HG03460 (cell line): ENCODE measurements at regions not wholly inside any gene's neighbourhood (a gene's known extent, or its start where the extent isn't known, plus 50 kb on each side); places are given as distances from the start of the nearest gene placed in this dataset.
A peak's percentile ranks its signal among the peaks of the same experiment; 100 is the strongest.

Source experiments
- ATAC-seq: cut with Tn5 transposase; IDR thresholded peaks from one replicate; pipeline ENCODE4 v1.9.1; 2021; ENCODE audit not compliant: unreplicated experiment

DNA sequence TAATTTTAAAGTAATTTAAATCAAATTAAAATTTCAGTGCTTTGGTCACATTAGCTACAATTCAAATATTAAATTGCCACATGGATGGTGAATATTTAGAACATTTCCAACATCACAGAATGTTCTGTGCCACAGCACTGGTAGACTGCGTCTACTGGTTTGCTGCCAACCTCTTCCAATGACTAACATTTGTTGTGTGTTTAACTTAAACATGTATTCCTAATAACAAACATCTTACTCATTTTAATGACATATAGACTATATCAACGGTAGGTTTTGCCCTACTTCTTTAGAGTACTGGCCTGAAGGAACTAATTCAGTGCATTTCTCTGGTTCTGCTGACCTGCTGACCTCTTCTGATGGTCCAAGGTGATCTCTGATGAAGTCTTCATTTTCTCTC is 157.6 kb downstream of the DCK start:
- no peak for ATAC-seq

DNA sequence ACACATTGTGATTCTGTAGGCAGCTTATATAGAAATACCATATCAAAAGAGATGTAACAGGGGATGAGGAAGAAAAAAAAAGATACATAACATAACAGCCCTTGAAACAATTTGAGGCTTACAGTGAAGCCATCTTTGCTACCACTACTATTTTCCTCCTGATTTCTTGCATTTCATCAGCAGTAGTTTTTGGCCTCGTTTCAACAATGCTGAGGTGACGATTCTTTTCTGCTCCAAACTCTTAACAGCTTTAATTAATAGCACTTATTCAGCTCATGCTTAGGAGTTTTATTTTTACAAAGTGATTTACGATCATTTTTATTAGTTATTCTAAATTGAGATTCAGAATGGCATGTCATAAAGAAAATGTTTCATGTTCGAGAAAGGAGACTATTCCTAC is 163.2 kb downstream of the DCK start:
- no peak for ATAC-seq

DNA sequence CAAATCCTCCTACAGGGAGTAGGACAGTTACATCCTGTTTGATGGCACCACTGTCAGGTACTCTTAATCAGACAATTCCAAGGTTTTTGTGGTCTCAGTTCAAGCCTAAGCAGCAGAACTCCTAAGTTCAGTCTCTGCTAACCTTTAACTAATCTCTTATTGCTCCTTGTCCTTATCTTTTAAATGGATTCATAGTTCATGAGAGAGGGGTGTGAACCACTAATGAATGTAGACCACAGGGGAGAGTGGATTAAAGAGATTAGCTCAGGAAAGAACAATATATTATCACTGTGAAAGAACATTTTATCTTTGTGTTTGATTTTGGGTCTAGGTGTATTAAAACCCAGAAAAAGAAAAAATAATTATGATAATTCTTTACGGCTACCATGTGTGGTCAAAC is 168.9 kb downstream of the DCK start:
- ATAC-seq, result no peak

DNA sequence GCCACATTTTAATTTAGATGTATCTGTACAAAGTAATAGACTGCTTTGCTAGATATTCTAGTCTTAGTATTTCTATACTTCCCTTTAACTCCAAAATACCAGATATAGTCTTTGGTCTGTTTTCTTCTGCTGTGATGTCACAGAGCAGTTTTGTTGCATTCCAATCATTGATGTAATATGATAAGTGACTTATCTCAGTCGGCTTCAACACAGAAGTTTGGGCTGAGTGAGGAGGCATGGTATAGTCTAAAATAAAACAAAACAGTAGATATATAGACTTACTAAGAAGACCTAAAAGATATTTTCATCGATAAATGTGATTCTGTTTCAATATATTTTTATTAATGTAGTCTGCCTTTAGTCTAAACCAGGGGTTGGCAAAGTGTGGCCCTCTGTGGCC is 169.9 kb downstream of the DCK start:
- no peak for ATAC-seq

DNA sequence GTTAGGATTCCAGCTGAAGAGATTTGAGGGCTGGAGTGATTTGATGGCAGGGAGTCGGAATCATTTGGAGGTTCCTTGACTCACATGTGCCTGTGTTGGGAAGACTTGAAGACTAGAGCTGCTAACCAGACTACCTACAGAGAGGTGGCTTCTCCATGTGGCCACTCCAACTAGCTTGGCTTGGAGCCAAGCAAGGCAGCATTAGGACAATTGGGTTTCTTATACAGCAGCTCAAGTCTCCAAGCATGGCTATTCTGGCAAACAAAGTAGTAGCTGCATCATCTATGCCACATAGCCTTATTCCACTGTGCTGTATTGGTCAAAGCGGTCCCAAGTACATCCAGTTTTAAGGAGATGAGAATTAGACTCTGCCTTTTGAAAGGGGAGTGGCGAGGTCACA is 171.7 kb upstream of the SLC4A4 start:
- no peak for ATAC-seq

DNA sequence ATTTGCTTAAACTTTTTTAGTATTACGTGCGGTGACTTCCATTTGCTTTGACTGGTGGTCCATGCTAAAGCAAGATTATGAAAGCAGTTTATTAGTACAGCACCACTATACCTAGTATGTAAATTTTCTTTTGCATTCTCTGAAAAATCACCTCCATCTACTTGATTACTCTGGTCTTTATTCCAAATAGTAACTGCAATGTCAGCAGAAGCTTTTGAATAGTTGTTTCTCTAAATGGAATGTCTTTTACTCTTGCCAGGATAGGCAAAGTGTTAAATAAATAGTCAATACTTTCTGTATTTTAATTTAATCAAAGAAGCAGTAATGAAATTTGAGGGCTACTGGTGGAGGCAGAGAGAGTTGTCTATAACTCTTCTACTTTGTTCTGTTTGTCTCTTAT is 167.2 kb upstream of the SLC4A4 start:
- no peak for ATAC-seq

DNA sequence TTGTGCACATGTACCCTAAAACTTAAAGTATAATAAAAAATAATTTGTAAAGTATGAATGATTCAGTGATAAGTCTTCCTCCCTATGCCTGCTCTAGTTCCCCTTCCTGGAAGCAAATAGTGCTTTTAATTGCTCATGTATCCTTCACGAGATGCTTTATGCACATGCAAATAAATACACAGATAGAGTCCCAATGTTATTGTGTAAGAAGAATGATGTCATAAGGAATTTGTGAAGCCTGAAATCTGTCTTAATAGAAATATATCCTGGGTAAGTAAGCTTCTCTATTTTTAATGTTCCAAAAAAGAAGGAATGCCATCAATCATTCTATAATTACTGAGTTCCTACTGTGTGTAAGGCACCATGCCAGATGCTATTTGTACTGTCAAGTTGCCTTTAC is 157.5 kb upstream of the SLC4A4 start:
- ATAC-seq, result no peak

DNA sequence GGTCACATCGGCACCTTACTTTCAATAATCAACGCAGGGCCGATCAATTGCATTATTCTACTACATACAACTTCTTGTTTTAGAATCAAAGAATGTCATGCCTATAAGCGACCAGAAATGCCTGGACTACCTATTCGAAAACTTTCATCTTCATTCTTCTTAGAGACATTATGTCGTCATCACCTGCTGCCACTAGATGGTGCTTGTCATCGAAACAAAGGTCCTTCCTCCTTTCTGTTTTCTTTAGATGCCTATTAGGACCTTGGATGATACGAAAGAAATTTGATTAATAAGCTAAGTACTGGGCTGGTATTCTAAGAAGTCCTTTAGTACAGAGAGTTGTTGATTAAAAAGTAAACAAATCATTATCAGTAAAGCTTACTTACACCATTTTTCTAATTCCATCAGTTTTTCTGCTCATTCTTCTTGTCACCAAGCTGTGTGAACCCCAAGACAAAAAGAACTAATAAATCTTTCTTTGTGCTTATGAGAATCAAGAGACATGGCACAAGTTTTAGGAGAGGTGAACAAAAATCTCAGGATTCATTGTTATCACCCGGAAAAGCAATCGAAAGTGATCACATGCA is 154.5 kb upstream of the SLC4A4 start:
- ATAC-seq, result peak; percentile 51

DNA sequence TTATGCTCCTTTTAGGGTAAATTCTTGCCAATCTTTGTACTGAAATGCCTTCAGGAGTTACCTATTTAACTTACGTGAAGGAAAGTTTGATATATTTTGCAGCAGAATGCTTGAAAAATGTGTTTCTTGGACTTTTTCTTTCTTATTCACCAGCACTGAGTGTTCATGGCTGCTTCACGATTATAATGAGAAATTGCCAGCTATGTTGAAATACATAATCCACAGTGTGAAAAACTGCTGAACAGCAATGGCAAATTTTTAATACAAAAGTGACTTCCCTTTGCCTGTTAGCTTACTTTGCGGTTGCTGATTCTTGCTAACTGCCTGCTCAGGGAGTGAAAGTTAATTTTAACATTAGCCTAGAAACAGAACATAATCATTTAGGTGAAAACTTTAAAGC is 153.8 kb upstream of the SLC4A4 start:
- no peak for ATAC-seq

DNA sequence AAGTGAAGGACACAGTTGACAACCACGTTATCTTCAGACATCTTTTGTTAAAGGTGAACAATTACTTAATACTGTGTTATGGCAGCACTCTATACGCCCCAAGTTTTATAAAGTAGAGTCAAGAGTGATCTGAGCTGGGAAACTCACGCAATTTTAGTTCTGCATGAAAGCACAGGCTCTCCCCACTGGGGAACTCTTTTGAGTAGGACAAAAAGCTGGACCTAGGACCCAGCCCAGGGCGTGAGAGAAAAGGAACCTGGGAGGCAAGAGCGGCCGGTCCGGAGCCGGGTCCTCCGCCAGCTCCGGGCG is 152.6 kb upstream of the SLC4A4 start:
- no peak for ATAC-seq

DNA sequence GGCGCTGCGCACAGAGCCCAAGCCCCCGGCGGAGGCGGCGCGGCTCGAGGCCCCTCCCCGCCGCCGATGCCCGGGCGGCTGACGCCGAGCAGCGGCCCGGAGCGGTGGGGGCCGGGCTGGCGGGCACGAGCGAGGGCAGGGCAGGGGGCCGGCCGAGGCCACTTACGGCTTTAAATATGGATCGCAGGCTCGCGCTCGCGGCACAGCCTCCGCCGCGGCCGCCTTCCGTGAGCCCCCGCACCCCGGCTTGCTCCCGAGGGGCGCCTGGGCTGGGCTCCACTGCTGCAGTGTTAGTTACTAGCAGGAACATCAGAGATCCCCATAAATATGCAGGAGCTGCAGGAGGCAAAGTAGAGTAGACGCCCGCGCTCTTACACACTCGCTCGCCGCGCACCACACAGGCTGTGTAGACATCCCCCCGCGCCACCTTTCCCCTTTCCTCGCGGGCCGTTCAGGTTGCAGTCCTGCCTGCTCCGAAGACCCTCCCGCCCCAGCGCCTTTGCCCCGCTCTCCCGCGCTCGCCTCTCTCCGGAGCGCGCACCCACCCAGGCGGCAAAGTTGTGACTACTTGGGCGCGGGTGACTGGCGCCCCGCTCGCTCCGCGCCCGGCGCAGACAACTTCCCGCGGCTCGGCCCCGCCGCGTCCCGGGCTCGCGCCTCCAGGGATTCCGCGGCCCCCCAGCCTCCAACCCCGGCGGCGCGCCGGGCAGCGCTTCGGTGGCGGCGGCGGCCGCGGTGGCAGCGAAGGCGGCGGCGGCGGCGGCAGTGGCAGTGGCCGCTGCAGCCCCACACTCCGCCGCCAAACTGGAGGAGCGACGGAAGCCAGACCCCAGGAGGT is 152.0 kb upstream of the SLC4A4 start:
- ATAC-seq, result peak; percentile 33

DNA sequence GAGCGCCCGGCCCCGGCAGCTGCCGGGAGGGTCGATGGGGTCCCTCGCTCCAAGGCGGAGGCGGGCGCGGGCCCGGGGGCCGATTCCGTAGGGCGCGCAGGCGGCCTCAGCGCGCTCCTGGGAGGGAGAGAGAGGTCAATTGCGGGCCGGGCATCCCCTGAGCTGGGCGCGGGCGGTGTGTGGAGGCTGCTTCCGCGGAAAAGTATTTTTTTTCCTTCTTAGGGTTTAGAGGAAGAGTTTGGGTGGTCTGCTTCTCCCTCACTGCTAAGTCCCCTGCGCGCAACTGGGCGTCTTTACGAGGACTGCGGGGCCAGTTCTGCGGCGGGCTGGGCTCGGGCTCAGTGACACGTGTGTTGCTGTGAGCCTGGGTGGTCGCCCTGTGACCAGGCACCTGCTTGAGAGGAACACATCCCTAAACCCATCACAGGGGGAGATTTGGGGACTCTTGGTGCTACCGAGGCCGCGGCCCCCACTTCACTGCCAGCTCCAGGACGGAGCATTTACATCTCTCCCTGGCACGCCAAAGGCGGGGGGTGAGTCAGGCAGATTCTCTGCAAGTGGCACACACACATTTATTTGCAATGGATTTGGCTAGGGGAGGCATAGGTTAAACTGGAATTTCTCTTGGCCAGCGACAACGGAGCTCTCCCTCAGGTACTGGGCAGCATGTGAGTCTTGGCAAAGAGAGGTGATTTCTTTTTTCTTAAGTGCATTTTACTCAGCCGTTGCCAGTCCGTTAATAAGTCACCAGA is 151.2 kb upstream of the SLC4A4 start:
- ATAC-seq, result peak; percentile 33

DNA sequence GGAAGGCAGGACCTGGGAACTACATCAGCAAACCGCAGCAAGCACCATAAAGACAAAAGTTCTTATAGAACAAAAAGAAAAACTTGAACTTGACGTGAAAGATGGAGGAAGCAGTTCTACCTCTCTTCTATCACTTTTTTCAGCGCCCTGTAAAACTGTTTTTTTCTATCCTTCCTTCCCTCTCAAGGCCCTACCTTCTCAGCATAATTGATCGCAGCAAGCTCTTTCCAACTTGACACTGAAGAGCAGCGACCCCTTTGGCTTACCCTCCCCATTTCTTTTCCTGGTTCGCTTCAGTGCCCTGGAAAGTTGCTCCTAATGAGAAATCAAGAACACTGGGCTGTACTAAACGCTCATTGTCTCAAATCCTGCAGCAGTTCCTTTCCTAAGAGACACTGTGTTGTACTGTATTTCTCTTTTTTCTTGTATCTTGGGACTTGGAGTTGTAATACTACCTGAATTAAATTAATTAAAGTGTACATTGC is 150.6 kb upstream of the SLC4A4 start:
- ATAC-seq, result no peak

DNA sequence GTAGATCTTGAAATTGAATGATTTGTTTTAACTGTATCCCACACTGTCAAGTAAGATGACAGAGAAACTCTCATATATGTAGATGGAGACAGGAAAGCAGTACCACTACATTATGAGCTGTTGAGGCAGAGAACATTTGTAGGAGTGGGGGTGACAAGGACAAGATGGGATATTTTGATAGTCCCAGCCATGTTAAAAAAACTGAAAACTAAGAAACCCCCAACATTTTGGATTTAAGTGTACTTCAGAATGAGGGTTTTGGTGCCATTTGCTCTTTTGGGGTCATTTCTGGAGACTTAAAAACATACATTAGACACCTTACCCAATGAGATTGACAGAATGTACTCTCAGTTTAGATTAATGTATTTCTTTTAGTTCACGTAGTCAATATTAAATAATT is 149.9 kb upstream of the SLC4A4 start:
- ATAC-seq, result no peak

DNA sequence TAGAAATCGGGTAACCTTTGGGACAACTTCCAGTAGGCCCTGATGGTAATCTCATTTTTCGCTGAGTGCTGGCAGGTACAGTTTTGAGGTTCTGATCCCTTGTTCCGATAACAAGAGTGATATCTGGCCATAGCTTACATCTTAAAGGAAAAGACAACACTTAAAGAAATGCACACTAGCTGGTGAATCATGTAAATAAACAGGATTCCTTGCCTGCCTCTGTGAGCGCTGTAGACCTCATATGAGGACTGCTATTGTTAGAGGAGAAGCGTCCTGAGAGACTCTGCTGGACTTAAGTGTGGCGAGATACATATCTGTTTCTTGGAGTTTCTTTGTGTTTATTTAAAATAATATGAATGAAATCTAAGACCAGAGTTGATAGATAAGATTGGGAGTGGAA is 149.3 kb upstream of the SLC4A4 start:
- ATAC-seq, result no peak

DNA sequence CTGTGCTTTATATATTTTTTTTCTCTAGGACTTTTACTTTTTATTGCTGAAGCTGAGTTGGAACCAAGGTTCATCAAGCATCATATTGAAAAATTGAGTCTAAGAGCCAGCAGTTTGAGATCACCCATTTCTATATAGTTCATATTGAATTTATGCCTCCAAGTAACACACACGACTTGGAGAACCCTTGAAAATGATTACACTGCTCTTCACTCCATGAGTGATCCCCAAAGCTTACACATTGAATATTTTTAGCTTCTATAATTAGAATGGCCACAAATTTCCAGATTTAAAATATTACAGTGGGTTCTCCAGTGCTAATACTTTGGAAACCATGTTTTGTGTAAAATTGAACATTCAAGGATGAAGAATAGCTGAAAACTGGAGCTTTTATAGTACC is 144.4 kb upstream of the SLC4A4 start:
- no peak for ATAC-seq

DNA sequence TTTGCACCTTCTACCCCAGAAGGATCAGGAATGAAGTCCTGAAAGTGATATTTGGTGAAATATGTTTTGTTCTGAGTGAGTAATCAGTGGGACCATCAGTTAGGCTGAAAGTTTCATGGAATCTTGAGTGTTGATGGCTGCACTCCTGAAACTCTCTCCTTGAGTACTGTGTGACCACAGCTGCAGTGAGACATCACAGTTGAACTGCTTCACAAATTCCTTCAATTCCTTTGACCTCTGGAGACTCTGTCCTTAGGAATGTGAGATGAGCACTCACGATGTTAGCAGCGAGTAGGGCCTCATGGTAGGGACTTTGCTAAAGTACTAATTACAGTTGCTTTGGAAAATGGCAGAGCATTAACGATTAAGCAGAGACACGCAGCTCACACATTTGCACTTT is 142.9 kb upstream of the SLC4A4 start:
- no peak for ATAC-seq

DNA sequence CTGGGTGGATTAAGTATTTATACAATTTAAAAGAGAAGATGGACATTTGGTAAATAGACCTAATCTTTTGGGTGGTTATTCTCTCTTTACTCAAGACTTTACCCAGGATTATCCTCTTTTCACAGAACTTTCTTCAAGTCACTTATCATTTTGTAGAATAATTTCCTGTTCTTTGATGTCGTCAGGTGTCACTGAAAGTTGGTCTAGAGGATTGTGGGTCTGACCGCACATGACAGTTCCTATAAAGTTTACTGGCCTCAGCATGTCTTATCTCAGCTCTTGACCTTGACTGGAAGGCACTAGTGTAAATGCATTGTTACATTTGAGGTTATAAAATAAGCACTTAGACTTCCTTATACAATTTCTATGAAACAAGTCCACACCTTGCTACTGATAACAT is 139.9 kb upstream of the SLC4A4 start:
- ATAC-seq, result no peak

DNA sequence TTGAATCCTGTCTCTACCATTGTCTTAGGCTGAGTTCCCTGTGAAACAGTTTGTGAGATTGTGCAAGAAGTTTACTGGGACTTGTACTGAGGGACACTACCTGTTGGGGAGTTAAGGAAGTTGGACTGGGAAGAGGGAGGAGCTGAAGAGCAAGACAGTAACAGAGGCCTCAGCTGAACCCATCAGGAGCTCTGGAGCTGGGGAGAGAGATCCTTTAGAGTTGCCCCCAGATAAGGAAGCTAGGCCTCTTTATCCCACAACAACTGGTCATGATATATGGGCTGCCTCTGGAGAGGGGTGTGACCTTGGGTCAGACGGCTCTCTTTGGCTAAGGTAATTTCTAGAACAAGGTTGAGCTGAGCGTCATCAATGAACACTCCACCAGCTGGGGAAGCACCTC is 137.8 kb upstream of the SLC4A4 start:
- no peak for ATAC-seq

DNA sequence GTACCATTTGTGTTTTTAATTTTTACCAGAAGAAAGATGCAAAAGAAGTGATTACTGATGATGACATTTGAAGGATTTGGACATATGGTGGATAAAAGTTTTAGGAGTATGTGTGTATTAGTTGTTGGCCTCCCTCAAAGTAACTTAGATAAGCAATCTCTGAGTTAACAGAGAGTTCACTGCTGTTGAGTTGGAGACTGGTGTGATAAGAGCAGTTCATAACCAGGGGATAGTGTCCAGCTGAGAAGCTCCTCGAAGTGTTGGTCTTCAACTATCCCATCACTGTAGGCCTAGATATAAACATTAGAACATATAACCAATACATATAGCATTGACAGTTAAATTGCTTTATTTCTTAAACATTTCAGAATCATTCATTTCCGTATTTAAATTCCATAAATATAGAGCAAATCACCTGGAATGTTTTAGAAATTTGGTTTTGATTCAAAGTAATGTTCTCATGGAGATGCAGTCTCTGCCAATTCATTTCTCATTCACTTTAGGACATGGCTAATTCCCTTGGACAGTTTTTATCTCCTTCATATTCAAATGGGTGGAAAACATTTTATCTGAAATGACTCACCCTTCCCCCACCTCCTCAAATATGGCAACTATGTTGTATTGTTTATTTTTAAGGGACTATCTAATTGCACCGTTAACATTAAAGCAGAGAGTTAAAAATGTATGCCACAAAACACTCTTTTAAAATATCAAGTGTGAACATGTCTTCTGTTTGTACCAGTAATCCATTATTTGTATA is 136.8 kb upstream of the SLC4A4 start:
- ATAC-seq, result no peak

DNA sequence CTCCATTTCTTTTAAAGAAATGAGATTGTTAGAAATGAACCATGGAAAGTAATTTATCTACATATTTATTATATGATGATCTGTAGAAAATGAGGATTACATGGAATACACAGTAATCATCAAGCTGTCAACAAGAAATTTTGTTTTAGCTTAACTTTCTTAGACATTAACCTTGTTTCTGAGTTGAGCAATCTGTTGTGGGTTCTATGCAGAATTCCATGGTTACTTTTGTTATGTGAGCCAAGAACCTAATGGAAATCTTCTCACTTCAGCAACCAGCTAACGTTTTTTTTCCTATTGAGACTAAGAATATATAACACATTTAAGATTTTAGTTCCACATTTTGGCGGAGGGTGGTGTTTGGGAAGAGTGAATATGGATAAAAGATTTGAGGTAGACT is 136.1 kb upstream of the SLC4A4 start:
- ATAC-seq, result no peak

DNA sequence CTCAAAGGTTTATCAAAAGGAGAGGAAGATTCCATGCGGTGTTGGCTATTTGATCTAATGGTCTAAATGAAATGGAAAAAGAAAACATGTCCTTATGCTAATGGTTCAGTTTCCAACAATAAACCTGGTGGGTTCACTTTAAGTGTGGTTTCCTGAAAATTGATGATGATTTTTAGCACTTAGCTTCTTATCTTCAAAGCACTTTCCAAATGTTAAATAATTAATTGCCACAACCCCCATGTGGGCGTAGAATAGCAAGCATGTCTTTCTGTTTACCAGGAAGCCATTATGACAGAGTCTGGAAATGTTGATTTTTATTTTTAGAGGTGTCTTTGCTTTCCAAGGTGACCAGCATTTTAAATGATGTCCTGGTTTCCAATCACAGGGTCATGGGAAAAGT is 134.8 kb upstream of the SLC4A4 start:
- no peak for ATAC-seq
